Astrocyte (in vitro differentiated cells and primary cell): ENCODE measurements at regions not wholly inside any gene's neighbourhood (a gene's known extent, or its start where the extent isn't known, plus 50 kb on each side); places are given as distances from the start of the nearest gene placed in this dataset.

Experiments
- EZH2 ChIP-seq: IDR thresholded peaks from 2 replicates; pipeline ENCODE4 v1.6.1; 2012; ENCODE audit warnings: mild to moderate bottlenecking, low read length, inconsistent platforms; ENCODE audit not compliant: insufficient read depth
- TF ChIP-seq, protein P1 (sequence below): IDR thresholded peaks from 2 replicates; pipeline ENCODE4 v1.5.1; 2011; ENCODE audit warnings: low read depth, mild to moderate bottlenecking, inconsistent platforms, low read length, moderate library complexity; ENCODE audit not compliant: insufficient read depth

- TF ChIP-seq EZH2, result no peak
- TF ChIP-seq, protein P1, sequence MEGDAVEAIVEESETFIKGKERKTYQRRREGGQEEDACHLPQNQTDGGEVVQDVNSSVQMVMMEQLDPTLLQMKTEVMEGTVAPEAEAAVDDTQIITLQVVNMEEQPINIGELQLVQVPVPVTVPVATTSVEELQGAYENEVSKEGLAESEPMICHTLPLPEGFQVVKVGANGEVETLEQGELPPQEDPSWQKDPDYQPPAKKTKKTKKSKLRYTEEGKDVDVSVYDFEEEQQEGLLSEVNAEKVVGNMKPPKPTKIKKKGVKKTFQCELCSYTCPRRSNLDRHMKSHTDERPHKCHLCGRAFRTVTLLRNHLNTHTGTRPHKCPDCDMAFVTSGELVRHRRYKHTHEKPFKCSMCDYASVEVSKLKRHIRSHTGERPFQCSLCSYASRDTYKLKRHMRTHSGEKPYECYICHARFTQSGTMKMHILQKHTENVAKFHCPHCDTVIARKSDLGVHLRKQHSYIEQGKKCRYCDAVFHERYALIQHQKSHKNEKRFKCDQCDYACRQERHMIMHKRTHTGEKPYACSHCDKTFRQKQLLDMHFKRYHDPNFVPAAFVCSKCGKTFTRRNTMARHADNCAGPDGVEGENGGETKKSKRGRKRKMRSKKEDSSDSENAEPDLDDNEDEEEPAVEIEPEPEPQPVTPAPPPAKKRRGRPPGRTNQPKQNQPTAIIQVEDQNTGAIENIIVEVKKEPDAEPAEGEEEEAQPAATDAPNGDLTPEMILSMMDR, result no peak
Measured at GRCh38 chr16:64122177-64122576, 999.7 kb downstream of the CDH11 start.
